ENCODE measurements at regions not wholly inside any gene's neighbourhood (a gene's known extent, or its start where the extent isn't known, plus 50 kb on each side); places are given as distances from the start of the nearest gene placed in this dataset.

- TF ChIP-seq ZNF646 (CRISPR knock-in tag; IDR thresholded peaks at IDR 0.05) (no peak), BORCS8-MEF2B (CRISPR knock-in tag; IDR thresholded peaks at IDR 0.05) (no peak), ZSCAN29 (CRISPR knock-in tag; conservative IDR thresholded peaks at IDR 0.05) (no peak), PLSCR1 (CRISPR knock-in tag; IDR thresholded peaks at IDR 0.05; ENCODE audit: borderline replicate concordance) (no peak)
- TF ChIP-seq, protein P1, sequence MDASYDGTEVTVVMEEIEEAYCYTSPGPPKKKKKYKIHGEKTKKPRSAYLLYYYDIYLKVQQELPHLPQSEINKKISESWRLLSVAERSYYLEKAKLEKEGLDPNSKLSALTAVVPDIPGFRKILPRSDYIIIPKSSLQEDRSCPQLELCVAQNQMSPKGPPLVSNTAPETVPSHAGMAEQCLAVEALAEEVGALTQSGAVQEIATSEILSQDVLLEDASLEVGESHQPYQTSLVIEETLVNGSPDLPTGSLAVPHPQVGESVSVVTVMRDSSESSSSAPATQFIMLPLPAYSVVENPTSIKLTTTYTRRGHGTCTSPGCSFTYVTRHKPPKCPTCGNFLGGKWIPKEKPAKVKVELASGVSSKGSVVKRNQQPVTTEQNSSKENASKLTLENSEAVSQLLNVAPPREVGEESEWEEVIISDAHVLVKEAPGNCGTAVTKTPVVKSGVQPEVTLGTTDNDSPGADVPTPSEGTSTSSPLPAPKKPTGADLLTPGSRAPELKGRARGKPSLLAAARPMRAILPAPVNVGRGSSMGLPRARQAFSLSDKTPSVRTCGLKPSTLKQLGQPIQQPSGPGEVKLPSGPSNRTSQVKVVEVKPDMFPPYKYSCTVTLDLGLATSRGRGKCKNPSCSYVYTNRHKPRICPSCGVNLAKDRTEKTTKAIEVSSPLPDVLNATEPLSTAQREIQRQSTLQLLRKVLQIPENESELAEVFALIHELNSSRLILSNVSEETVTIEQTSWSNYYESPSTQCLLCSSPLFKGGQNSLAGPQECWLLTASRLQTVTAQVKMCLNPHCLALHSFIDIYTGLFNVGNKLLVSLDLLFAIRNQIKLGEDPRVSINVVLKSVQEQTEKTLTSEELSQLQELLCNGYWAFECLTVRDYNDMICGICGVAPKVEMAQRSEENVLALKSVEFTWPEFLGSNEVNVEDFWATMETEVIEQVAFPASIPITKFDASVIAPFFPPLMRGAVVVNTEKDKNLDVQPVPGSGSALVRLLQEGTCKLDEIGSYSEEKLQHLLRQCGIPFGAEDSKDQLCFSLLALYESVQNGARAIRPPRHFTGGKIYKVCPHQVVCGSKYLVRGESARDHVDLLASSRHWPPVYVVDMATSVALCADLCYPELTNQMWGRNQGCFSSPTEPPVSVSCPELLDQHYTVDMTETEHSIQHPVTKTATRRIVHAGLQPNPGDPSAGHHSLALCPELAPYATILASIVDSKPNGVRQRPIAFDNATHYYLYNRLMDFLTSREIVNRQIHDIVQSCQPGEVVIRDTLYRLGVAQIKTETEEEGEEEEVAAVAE (CRISPR knock-in tag; IDR thresholded peaks at IDR 0.05; ENCODE audit: borderline replicate concordance), result no peak
These were observed 566.2 kb downstream of the RAPGEF2 start (continued) for GRCh38 chr4:159669094-159669493.
